Posterior cingulate gyrus (tissue), 11 donors: ENCODE measurements at regions not wholly inside any gene's neighbourhood (a gene's known extent, or its start where the extent isn't known, plus 50 kb on each side); places are given as distances from the start of the nearest gene placed in this dataset.

Source experiments
- DNase-seq, 10 donors: peaks; one replicate each; pipeline versions ENCODE4 v3.0.0 to v3.0.0-alpha.2; 2020 to 2021; ENCODE audit warnings: mixed read lengths in 3 of 10
- intact Hi-C: fragments of 100-400 bp; cut with DNase I; formaldehyde crosslinking; loops from one replicate; pipeline ENCODE4 v1.15.1; 2023

DNA sequence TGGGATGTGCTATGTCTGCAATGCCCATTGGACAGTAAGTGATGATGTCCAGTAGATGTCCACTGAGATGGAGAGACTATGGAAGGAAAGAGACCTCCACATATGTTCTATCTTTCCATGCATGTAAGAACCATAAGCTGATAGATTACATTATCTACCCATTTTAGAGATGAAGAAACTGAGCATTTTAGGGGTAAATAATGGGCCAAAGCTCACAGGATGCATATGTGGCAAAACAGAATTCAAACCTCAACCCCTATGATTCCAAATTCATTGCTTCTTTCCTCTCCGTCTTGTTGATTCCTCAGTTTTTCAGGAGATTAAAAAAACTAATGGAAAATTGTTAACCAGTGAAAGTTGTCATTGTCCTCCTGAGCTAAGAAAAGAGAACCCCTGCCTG is 200.7 kb upstream of the PWP1 start:
- DNase-seq, result no peak
- intact Hi-C loops, result no loop called here

- intact Hi-C loops, result no loop called here
- no peak for DNase-seq
These were observed 199.9 kb upstream of the PWP1 start for GRCh38 chr12:107485731-107486130.

DNA sequence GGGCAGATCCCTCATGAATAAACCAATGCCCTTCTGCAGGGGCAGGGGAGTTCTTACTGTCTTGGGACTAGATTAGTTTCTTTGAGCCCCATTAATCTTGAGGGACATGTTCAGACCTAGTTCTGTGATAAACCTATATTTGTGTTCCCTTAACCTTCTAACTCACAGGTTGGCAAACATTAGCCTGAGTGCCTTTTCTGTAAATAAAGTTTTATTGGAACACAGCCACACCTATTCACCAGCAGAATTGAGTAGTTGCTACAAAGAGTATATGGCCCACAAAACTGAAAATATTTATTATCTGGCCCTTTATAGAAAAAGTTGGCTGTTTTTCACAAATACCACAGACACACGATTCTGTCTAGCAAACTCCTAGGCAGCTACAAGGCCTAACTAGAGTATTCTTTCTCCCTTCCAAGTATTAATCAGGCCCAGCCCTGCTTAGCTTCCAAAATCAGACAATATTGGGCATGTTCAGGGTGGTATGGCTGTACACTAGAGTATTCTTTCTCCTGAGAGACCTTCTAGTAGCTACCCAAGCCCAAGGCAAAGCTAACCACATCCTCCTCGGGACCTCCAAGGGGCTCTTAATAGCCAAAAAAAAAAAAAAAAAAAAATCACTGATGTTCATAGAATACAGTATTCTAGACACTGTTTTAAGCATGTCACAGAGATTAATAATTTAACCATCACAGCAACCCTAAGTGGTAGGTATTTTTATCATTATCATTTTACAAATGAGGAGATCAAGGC is 199.3 kb upstream of the PWP1 start:
- intact Hi-C loops, result no loop called here
- no peak for DNase-seq

DNA sequence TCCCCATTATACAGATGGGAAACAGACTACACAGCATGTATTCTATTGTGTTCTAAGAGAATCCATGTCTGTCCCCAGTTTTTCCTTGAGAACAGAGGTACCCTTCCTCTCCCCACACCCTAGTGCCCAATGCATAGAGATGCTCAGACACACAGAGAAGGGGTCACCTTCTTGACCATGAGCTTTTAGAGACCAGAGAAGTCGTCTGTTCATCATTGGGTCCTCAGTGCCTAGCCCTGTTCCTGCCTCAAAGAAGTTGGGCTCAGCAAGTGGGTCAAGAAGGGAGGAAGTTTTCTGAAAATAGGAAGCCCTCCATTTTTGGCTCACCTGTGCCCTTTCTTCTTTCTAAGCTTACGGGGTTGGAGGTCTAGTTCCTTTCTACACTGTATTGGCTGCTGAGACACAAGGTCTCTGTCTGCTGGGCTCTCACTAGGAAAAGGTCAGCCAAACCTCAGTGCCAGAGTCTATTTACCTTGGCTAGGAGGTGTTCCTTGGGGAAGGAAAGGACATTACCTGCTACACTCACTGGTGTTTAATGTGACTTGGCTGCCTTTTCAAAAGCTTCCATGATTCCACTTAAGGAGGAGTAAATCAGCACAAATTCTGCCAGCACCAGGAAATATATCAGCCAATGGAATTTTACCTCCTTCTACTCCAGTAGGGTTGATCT is 198.5 kb upstream of the PWP1 start:
- no peak for DNase-seq
- intact Hi-C loops, result no loop called here

DNA sequence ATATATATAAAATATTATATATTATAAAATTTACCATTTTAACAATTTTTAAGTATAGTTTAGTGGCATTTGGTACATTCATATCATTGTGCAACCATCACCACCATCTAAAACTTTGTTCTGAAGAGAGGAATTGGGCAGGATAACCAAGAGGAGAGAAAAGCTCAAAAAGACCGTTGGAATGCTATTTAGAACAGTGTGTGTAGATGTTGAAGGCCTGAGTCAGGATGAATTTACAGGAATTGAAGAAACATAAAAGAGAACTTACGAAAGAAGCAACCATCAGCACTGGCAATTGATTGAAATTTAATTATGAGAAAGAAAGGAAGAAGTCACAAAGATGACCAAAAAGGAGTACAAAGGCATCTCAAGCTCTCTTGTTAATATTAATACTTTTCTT is 196.9 kb upstream of the PWP1 start:
- DNase-seq, result no peak
- intact Hi-C loops, result no loop called here

- intact Hi-C loops, result no loop called here
- no peak for DNase-seq
These were observed 195.6 kb upstream of the PWP1 start for GRCh38 chr12:107490010-107490409.

GRCh38 chr12:107491856-107492255 is 193.7 kb upstream of the PWP1 start:
- intact Hi-C loops, result no loop called here
- DNase-seq, result no peak

- intact Hi-C loops, result no loop called here
- no peak for DNase-seq
These were observed 193.0 kb upstream of the PWP1 start for GRCh38 chr12:107492393-107493134.

DNA sequence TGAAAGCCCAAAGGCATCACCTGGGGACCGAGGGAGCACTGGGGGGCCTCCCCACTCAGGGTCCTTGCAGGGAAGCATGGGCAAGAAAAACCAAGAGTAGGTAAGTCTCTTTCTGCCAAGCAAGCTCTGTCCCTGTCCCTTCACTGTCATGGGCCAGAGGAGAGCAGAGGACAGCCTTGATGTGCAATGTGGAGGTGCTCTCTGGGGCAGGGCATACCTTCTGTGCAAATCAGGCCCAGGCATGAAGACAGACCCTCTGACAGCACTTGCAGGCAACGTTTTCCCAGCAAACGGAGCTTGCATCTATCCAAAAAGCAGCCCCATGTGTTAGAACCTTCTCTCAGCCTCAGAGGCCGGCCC is 192.5 kb upstream of the PWP1 start:
- intact Hi-C loops, result no loop called here
- no peak for DNase-seq

GRCh38 chr12:107493666-107494065 is 191.9 kb upstream of the PWP1 start:
- no peak for DNase-seq
- intact Hi-C loops, result no loop called here

DNA sequence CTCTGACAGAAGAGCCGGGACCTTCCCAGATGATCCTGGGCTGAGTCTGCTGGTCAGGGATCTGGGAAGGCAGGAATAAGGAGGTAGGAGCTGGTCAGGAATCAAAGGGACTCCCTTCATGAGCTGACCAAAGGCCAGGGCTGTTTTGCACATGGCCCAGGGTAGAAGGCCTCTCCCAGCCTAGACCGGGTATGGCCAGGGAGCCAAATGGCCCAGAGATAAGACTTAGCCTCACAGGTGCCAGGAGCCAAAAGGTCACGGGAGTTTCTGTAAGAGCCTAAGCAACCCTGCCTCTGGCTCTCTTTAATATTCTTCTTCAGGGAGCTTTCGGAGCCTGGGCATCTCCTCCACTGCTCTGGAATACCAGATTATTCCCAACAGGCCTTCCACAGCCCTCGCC is 191.3 kb upstream of the PWP1 start:
- no peak for DNase-seq
- intact Hi-C loops, result no loop called here

DNA sequence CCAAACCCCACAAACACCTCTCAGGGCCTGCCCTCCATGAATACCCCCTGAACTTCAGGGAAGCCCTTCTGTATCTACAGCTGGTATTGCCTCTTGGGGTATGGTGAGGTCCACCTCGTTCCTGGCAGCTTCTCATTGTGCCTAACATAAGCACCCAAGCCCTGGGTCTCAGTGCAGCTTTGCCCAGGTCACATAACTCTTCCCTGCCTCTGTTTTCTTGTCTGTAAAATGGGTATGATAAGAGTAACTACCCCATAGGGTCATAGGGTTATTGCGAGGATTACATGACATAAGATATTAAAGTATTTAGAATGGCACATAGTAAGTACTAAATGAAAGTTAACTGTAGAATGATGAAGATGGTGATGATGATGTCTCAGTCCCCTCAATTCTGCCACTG is 190.0 kb upstream of the PWP1 start:
- intact Hi-C loops, result no loop called here
- DNase-seq, result no peak

- intact Hi-C loops, result no loop called here
- no peak for DNase-seq
These were observed 188.4 kb upstream of the PWP1 start for GRCh38 chr12:107497231-107497630.

- no peak for DNase-seq
- intact Hi-C loops, result no loop called here
These were observed 185.3 kb upstream of the PWP1 start for GRCh38 chr12:107500307-107500706.

DNA sequence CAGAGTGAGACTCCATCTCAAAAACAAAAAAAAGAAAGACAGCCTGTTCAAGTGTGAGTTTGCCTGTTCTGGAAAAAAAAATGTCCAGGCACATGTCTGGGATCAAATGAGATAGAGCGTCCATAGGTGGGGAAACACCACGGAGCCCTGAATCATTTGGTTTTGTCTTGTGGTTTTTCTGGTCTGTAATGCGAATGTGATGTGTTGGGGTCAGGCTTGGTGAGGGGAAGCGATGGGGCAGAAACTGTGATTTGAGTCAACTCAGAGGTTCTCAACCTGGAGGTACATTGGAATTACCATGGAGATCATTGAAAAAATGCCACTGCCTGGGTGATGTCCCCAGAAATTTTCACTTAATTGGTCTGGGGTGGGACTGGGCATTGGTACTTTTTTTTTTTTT is 183.9 kb upstream of the PWP1 start:
- intact Hi-C loops, result no loop called here
- no peak for DNase-seq

- no peak for DNase-seq
- intact Hi-C loops, result no loop called here
These were observed 182.3 kb upstream of the PWP1 start for GRCh38 chr12:107503129-107503855.

- no peak for DNase-seq
- intact Hi-C loops, result no loop called here
These were observed 181.4 kb upstream of the PWP1 start for GRCh38 chr12:107503887-107504885.

DNA sequence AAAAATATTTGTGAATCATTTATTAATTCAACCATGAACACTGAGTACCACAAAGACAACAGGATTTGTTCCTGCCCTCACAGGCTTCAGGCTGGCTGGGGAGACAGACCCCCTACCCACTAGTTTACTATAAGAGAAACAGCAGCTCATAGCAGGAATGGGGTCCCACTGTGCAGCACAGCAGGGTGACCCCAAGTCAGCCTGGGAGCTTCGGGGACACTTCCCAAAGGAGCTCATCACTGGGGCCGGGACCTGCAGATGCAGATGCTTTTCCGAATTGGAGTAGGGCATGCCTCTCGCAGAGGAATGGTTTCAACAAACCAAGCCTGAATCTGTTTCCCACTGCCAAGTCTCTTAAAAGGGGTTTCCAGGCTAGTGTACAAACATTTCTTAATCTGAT is 176.2 kb upstream of the PWP1 start:
- no peak for DNase-seq
- intact Hi-C loops, result no loop called here

DNA sequence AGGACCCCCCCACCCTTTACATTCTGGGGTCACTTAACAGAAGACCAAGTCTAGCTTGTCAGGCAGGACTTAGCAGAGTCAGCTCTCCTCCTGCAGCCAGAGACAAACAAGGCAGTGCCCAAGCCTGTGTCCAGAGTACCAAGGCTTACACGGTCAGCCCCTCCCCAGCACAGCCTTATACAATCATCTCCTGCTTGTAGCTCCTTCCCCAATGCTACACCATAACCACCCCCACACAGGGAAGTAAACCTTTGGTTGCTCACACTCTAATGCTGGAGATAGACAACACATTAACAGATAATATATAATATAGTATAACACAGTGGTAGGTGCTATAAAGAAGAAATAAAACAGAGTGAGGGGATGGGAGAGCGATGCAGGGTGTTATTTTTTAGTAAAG is 175.4 kb upstream of the PWP1 start:
- DNase-seq, result no peak
- intact Hi-C loops, result no loop called here

DNA sequence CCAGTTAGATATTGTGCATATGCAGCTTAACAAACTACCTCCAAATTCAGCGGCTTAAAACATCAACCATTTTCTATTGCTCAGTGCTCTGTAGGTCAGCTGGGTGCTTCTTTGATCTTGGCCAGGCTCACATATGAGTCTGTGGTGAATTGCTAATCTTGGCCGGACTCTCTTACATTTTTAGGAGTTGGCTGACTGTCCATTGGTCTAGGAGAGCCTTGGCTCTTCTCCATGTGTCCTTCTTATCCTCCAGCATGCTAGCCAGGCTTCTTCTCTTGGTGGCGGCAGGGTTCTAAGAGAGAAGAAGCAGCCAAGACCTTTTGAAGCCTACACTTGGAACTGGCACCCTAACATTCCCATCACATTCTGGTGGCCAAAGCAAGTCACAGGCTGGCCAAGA is 174.3 kb upstream of the PWP1 start:
- DNase-seq, result peak in 1 of 10 donors; percentile 30

More for the DNA sequence above, 174.3 kb upstream of the PWP1 start:
- intact Hi-C loops, result no loop called here
